Sigmoid colon (tissue), 6 donors: ENCODE measurements at regions not wholly inside any gene's neighbourhood (a gene's known extent, or its start where the extent isn't known, plus 50 kb on each side); places are given as distances from the start of the nearest gene placed in this dataset.

ENCODE experiments used
- DNase-seq: peaks from one replicate; pipeline ENCODE4 v3.0.0-alpha.2; 2019
- H3K27ac ChIP-seq, 4 donors: fragments of 200-600 bp; sonication (generic); one replicate each; pipeline ENCODE4 v1.5.1; 2016 to 2019; ENCODE audit warnings: mild to moderate bottlenecking in 1 of 4
- H3K27me3 ChIP-seq, 3 donors: fragments of 200-600 bp; sonication (generic); one replicate each; pipeline ENCODE4 v1.5.1; 2019; ENCODE audit warnings: mild to moderate bottlenecking in 1 of 3
- H3K36me3 ChIP-seq, 4 donors: fragments of 200-600 bp; sonication (generic); one replicate each; pipeline ENCODE4 v1.5.1; 2016 to 2019
- H3K4me1 ChIP-seq, 4 donors: fragments of 200-600 bp; sonication (generic); one replicate each; pipeline ENCODE4 v1.5.1; 2017 to 2019
- H3K4me3 ChIP-seq, 4 donors: fragments of 200-600 bp; sonication (generic); one replicate each; pipeline ENCODE4 v1.5.1; 2017 to 2019; ENCODE audit warnings: mild to moderate bottlenecking in 2 of 4, moderate library complexity in 1 of 4
- H3K9me3 ChIP-seq, 4 donors: fragments of 200-600 bp in 3 of 4; sonication (generic) in 3 of 4; one replicate each; pipeline versions ENCODE4 v1.5.1 to v1.6.1; 2013 to 2019
- EP300 ChIP-seq, 4 donors: sonication (generic); formaldehyde crosslinking; IDR thresholded peaks; one replicate each; pipeline ENCODE4 v1.6.1; 2017; ENCODE audit warnings: antibody characterized with exemption in 4 of 4
- POLR2A ChIP-seq, 2 donors: fragments of 450-650 bp; IDR thresholded peaks; one replicate each; pipeline ENCODE4 v1.6.1; 2016; ENCODE audit warnings: antibody characterized with exemption in 2 of 2, mild to moderate bottlenecking in 2 of 2, moderate library complexity in 2 of 2
- POLR2AphosphoS5 ChIP-seq, 4 donors: sonication (generic); formaldehyde crosslinking; IDR thresholded peaks; one replicate each; pipeline ENCODE4 v1.6.1; 2017; ENCODE audit warnings: antibody characterized with exemption in 4 of 4
- WGBS, 2 donors: extraction: QIAGEN DNeasy Blood & Tissue Kit; methylation state at CpG; one replicate each; pipeline ENCODE4 v1.1.7; 2013; 5-methylcytosine and 5-hydroxymethylcytosine counted together
- intact Hi-C: fragments of 100-400 bp; cut with DNase I; formaldehyde crosslinking; loops from one replicate; pipeline ENCODE4 v1.15.1; 2023
- TF ChIP-seq, protein P1 (sequence below), 4 experiments: fragments of 450-650 bp in 3 of 4; fragments of 200-600 bp in 1 of 4; IDR thresholded peaks; one replicate each; pipeline ENCODE4 v1.5.1; 2016 to 2019; ENCODE audit warnings: antibody characterized with exemption in 4 of 4, mild to moderate bottlenecking in 3 of 4, moderate library complexity in 2 of 4
- donor health status: healthy with polysubstance abuse.
- donor health status: healthy.

DNA sequence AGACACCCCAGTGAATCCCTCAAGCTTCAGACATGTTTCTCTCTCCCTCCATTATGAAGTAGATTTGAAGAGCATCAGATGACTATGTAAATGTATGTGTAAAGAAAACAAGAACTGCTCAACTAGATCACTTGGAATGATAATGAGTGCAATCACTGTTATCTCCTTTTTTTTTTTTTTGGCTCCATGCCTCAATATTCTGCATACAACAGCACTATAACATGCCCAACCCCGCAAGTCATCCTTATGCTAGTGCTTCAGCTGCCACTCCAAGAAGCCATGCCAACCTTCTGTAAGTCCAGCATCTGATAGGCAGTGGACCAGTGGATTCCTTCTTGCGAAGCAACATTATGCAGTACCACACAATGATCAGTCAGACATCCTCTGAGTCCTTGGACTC lies 133.7 kb downstream of the TFPI2 start:
- no peak for DNase-seq
- Histone ChIP-seq H3K4me3 (no peak overlapping the region), H3K27ac (no peak overlapping the region), H3K36me3 (no peaks in the 10 kb centered on the region), H3K9me3 (no peaks in the 10 kb centered on the region), H3K27me3 (no peaks in the 10 kb centered on the region), H3K4me1 (no peaks in the 10 kb centered on the region)
- intact Hi-C loops: no loop called here
- TF ChIP-seq POLR2A (IDR thresholded peaks at IDR 0.05) (no peak), POLR2AphosphoS5 (IDR thresholded peaks at IDR 0.05) (no peak), EP300 (IDR thresholded peaks at IDR 0.05) (no peak)
- TF ChIP-seq, protein P1, sequence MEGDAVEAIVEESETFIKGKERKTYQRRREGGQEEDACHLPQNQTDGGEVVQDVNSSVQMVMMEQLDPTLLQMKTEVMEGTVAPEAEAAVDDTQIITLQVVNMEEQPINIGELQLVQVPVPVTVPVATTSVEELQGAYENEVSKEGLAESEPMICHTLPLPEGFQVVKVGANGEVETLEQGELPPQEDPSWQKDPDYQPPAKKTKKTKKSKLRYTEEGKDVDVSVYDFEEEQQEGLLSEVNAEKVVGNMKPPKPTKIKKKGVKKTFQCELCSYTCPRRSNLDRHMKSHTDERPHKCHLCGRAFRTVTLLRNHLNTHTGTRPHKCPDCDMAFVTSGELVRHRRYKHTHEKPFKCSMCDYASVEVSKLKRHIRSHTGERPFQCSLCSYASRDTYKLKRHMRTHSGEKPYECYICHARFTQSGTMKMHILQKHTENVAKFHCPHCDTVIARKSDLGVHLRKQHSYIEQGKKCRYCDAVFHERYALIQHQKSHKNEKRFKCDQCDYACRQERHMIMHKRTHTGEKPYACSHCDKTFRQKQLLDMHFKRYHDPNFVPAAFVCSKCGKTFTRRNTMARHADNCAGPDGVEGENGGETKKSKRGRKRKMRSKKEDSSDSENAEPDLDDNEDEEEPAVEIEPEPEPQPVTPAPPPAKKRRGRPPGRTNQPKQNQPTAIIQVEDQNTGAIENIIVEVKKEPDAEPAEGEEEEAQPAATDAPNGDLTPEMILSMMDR (IDR thresholded peaks at IDR 0.05): no peak
- 66 to 87% methylated on average over 2 of the region's 2 CpGs for WGBS, 2 donors

DNA sequence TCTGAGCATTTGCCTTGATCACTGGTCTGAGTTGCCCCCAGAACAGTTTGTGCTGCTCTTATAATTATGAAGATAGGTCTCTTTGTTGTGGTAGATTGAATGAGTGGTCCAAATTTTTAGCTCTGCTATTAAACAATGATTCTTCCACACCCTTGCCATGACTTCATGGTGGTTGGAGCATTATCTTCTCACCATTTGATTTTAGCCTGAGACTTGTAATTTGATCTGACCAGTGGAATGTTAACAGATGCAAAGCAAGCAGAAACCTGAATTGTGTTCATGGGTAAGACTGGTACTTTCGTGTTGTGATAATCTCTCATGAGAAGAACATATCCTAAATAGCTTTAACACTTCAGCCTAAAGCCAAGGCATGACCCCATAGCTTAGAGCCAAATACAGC lies 139.1 kb downstream of the TFPI2 start:
- TF ChIP-seq EP300 (IDR thresholded peaks at IDR 0.05): no peak
- TF ChIP-seq POLR2AphosphoS5 (IDR thresholded peaks at IDR 0.05): no peak
- TF ChIP-seq POLR2A (IDR thresholded peaks at IDR 0.05): no peak
- TF ChIP-seq, protein P1 (IDR thresholded peaks at IDR 0.05): no peak
- intact Hi-C loops: no loop called here
- WGBS, 2 donors: 62 to 88% methylated on average over 1 of the region's 1 CpG
- Histone ChIP-seq H3K4me3 (no peak overlapping the region), H3K27ac (no peak overlapping the region), H3K27me3 (no peaks in the 10 kb centered on the region), H3K4me1 (no peaks in the 10 kb centered on the region), H3K9me3 (no peaks in the 10 kb centered on the region), H3K36me3 (no peaks in the 10 kb centered on the region)
- no peak for DNase-seq

DNA sequence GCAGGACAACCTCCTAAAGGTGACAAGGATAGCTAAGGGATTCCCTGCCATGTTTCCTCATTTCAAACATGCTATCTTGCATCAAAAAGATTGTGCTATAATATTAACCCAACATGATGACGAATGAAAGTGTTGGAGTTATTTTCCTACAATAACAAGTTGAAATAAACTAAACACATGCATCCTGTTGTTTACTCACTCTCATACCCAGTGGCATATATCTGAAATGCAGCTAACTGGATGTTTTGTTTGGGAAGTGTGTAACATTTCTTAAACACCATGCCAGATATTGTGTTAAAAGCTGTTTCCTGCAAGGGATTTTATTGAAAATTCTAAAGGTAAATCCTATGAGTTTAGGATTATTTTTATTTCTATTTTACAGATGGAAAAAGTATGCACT lies 139.6 kb downstream of the TFPI2 start:
- Histone ChIP-seq H3K27me3 (no peaks in the 10 kb centered on the region), H3K27ac (no peak overlapping the region), H3K36me3 (no peaks in the 10 kb centered on the region), H3K9me3 (no peaks in the 10 kb centered on the region), H3K4me1 (no peaks in the 10 kb centered on the region), H3K4me3 (no peak overlapping the region)
- intact Hi-C loops: no loop called here
- no peak for DNase-seq
- no peak for TF ChIP-seq EP300 (IDR thresholded peaks at IDR 0.05)
- TF ChIP-seq POLR2AphosphoS5 (IDR thresholded peaks at IDR 0.05): no peak
- TF ChIP-seq POLR2A (IDR thresholded peaks at IDR 0.05): no peak
- TF ChIP-seq, protein P1 (IDR thresholded peaks at IDR 0.05): no peak
- whole genome bisulfite sequencing, 2 donors: 54 to 63% methylated on average over 1 of the region's 1 CpG

DNA sequence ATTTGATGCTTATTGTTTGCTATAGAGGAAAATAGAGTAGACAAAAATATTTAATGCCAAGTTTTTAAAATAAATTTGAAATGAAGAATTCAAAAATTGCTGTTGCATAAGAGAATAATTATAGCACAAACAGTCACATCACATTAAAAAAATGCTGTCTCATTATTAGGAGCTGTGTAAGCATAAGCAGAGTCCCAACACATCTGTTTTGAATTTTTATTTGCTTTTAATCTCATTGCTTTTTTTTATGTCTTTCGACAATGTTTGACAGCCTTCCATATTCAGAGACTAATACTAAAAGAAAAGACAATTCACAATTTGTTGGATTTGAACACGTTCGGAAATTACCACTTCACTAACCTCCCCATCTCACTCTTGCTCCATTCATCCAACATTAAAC lies 143.5 kb downstream of the TFPI2 start:
- H3K27me3 ChIP-seq: no peaks in the 10 kb centered on the region
- intact Hi-C loops: no loop called here
- TF ChIP-seq, protein P1 (IDR thresholded peaks at IDR 0.05): no peak
- TF ChIP-seq POLR2AphosphoS5 (IDR thresholded peaks at IDR 0.05) (no peak), EP300 (IDR thresholded peaks at IDR 0.05) (no peak), POLR2A (IDR thresholded peaks at IDR 0.05) (no peak)
- H3K27ac ChIP-seq: no peak overlapping the region
- no peaks in the 10 kb centered on the region for H3K9me3 ChIP-seq
- no peak for DNase-seq
- no peaks in the 10 kb centered on the region for H3K4me1 ChIP-seq
- no peaks in the 10 kb centered on the region for H3K36me3 ChIP-seq
- H3K4me3 ChIP-seq: no peak overlapping the region
- WGBS, 2 donors: 84 to 85% methylated on average over 3 of the region's 3 CpGs

GRCh38 chr7:93739424-93739823 lies 151.1 kb downstream of the TFPI2 start:
- no peaks in the 10 kb centered on the region for H3K9me3 ChIP-seq
- TF ChIP-seq POLR2AphosphoS5 (IDR thresholded peaks at IDR 0.05): no peak
- TF ChIP-seq POLR2A (IDR thresholded peaks at IDR 0.05): no peak
- no peak for TF ChIP-seq EP300 (IDR thresholded peaks at IDR 0.05)
- TF ChIP-seq, protein P1 (IDR thresholded peaks at IDR 0.05): no peak
- no peaks in the 10 kb centered on the region for H3K4me1 ChIP-seq
- H3K27me3 ChIP-seq: no peaks in the 10 kb centered on the region
- intact Hi-C loops: no loop called here
- no peak for DNase-seq
- H3K4me3 ChIP-seq: no peak overlapping the region
- H3K36me3 ChIP-seq: no peaks in the 10 kb centered on the region
- H3K27ac ChIP-seq: no peak overlapping the region
